OCI-LY7 (cell line): ENCODE measurements at regions not wholly inside any gene's neighbourhood (a gene's known extent, or its start where the extent isn't known, plus 50 kb on each side); places are given as distances from the start of the nearest gene placed in this dataset.

Source experiments
- BruUV-seq: library from RNA; stranded (reverse); fragments of 400-500 nt; replicated peaks from 2 replicates; lab custom pipeline; 2021; lab: Mats Ljungman, UMichigan
- CTCF ChIA-PET: fragments of 300-600 bp; sonication (Branson Sonifier 250); formaldehyde crosslinking; loops from one replicate; lab custom pipeline; 2022; ENCODE audit warnings: antibody characterized with exemption; ENCODE audit not compliant: unreplicated experiment; lab: Charles Lee
- POLR2A ChIA-PET: fragments of 300-600 bp; sonication (Branson Sonifier 250); formaldehyde crosslinking; loops from one replicate; lab custom pipeline; 2022; ENCODE audit warnings: antibody characterized with exemption; lab: Charles Lee
- DNase-seq: peaks from one replicate; pipeline ENCODE4 v3.0.0-alpha.2; 2015; ENCODE audit warnings: low spot score
- H2AFZ ChIP-seq: fragments of 200-600 bp; sonication (generic), shearing (Covaris generic); 2 replicates; pipeline ENCODE4 v1.6.1; 2014; ENCODE audit warnings: mild to moderate bottlenecking, antibody characterized with exemption, low read length, moderate library complexity
- H3K27ac ChIP-seq: fragments of 200-600 bp; sonication (generic); 2 replicates; pipeline ENCODE4 v1.5.1; 2014; ENCODE audit warnings: mixed run types, low read depth, mild to moderate bottlenecking, moderate library complexity, low read length, inconsistent platforms; ENCODE audit not compliant: poor library complexity, severe bottlenecking
- H3K36me3 ChIP-seq: fragments of 200-600 bp; sonication (generic); 2 replicates; pipeline ENCODE4 v1.6.1; 2014; ENCODE audit warnings: mild to moderate bottlenecking, antibody characterized with exemption, low read length, moderate library complexity, mixed read lengths; ENCODE audit not compliant: insufficient read depth
- H3K4me1 ChIP-seq: fragments of 200-600 bp; sonication (generic); 2 replicates; pipeline ENCODE4 v1.5.1; 2014; ENCODE audit warnings: mild to moderate bottlenecking, low read length; ENCODE audit not compliant: insufficient read depth, poor library complexity, severe bottlenecking
- H3K4me2 ChIP-seq: fragments of 200-600 bp; sonication (generic); 2 replicates; pipeline ENCODE4 v1.6.1; 2014; ENCODE audit warnings: mild to moderate bottlenecking, low read length
- H3K4me3 ChIP-seq: fragments of 200-600 bp; sonication (generic); 2 replicates; pipeline ENCODE4 v1.5.1; 2014; ENCODE audit warnings: mild to moderate bottlenecking, low read depth, low read length; ENCODE audit not compliant: poor library complexity, severe bottlenecking
- H3K79me2 ChIP-seq: fragments of 200-600 bp; sonication (generic); 2 replicates; pipeline ENCODE4 v1.6.1; 2016; ENCODE audit warnings: low read depth, mild to moderate bottlenecking, low read length, moderate library complexity, mixed read lengths; ENCODE audit not compliant: insufficient read depth
- H3K9me2 ChIP-seq: fragments of 200-600 bp; sonication (generic); 2 replicates; pipeline ENCODE4 v1.6.1; 2016; ENCODE audit warnings: mild to moderate bottlenecking, low read length, mixed read lengths; ENCODE audit not compliant: insufficient read depth
- H3K9me3 ChIP-seq: fragments of 200-600 bp; sonication (generic); 2 replicates; pipeline ENCODE4 v1.6.1; 2014; ENCODE audit warnings: mild to moderate bottlenecking, mixed run types, low read length, mixed read lengths
- H4K20me1 ChIP-seq: fragments of 200-600 bp; sonication (generic); 2 replicates; pipeline ENCODE4 v1.6.1; 2014; ENCODE audit warnings: mild to moderate bottlenecking, antibody characterized with exemption, low read length, moderate library complexity, mixed read lengths; ENCODE audit not compliant: insufficient read depth
- CTCF ChIP-seq: fragments of 200-600 bp; sonication (generic); conservative IDR thresholded peaks from 2 replicates; pipeline ENCODE4 v1.5.1; 2014; ENCODE audit warnings: mild to moderate bottlenecking, antibody characterized with exemption, low read length, moderate library complexity, mixed read lengths
- EZH2phosphoT487 ChIP-seq: fragments of 200-600 bp; sonication (generic); IDR thresholded peaks from 2 replicates; pipeline ENCODE4 v1.6.1; 2018; ENCODE audit warnings: low read depth, borderline replicate concordance, mild to moderate bottlenecking, mixed run types, antibody characterized with exemption, low read length, moderate library complexity, mixed read lengths
- intact Hi-C: fragments of 100-400 bp; cut with micrococcal nuclease; formaldehyde crosslinking; loops from one replicate; pipeline ENCODE4 v1.10.0; 2022; ENCODE audit not compliant: unreplicated experiment

GRCh38 chr21:39080366-39080765, 102.9 kb downstream of the PSMG1 start:
- Histone ChIP-seq H3K9me3 (no peaks in the 10 kb centered on the region), H3K36me3 (no peaks in the 10 kb centered on the region), H3K4me1 (peaks cover 4% of the 10 kb centered on the region), H2AFZ (no peak overlapping the region), H3K9me2 (no peaks in the 10 kb centered on the region), H3K4me2 (no peak overlapping the region), H3K27ac (no peak overlapping the region), H4K20me1 (no peaks in the 10 kb centered on the region), H3K79me2 (no peaks in the 10 kb centered on the region), H3K4me3 (no peak overlapping the region)
- TF ChIP-seq EZH2phosphoT487 (no peak), CTCF (no peak)
- no TSS peak for BruUV-seq
- POLR2A ChIA-PET: no interaction called here
- CTCF ChIA-PET: no interaction called here
- DNase-seq: no peak
- intact Hi-C loops: no loop called here

- Histone ChIP-seq H3K27ac (no peak overlapping the region), H4K20me1 (no peaks in the 10 kb centered on the region), H3K4me2 (no peak overlapping the region), H2AFZ (no peak overlapping the region), H3K9me2 (no peaks in the 10 kb centered on the region), H3K4me3 (no peak overlapping the region), H3K36me3 (no peaks in the 10 kb centered on the region), H3K4me1 (peaks cover 4% of the 10 kb centered on the region), H3K9me3 (no peaks in the 10 kb centered on the region), H3K79me2 (no peaks in the 10 kb centered on the region)
- ChIA-PET POLR2A (no interaction called here), CTCF (no interaction called here)
- no peak for DNase-seq
- BruUV-seq: no TSS peak
- intact Hi-C loops: no loop called here
- TF ChIP-seq CTCF: no peak
These were observed 103.6 kb downstream of the PSMG1 start for GRCh38 chr21:39079617-39080016.

GRCh38 chr21:39078322-39079065, 104.8 kb downstream of the PSMG1 start:
- ChIA-PET CTCF (no interaction called here), POLR2A (no interaction called here)
- H3K9me2 ChIP-seq: no peaks in the 10 kb centered on the region
- no TSS peak for BruUV-seq
- no peak overlapping the region for H3K4me3 ChIP-seq
- TF ChIP-seq EZH2phosphoT487 (no peak), CTCF (no peak)
- DNase-seq: no peak
- no peaks in the 10 kb centered on the region for H3K79me2 ChIP-seq
- intact Hi-C loops: no loop called here
- no peaks in the 10 kb centered on the region for H3K9me3 ChIP-seq
- no peaks in the 10 kb centered on the region for H3K36me3 ChIP-seq
- peaks cover 4% of the 10 kb centered on the region for H3K4me1 ChIP-seq
- H3K27ac ChIP-seq: no peak overlapping the region
- no peak overlapping the region for H2AFZ ChIP-seq
- H4K20me1 ChIP-seq: no peaks in the 10 kb centered on the region
- no peak overlapping the region for H3K4me2 ChIP-seq
